DMS53 treated with DMSO at 0.1 percent for 48 hours (cell line): ENCODE measurements at regions not wholly inside any gene's neighbourhood (a gene's known extent, or its start where the extent isn't known, plus 50 kb on each side); places are given as distances from the start of the nearest gene placed in this dataset.

Experiments used
- DNase-seq: peaks from one replicate; lab custom pipeline; 2025; ENCODE audit not compliant: unreplicated experiment; lab: John Stamatoyannopoulos, UW

DNA sequence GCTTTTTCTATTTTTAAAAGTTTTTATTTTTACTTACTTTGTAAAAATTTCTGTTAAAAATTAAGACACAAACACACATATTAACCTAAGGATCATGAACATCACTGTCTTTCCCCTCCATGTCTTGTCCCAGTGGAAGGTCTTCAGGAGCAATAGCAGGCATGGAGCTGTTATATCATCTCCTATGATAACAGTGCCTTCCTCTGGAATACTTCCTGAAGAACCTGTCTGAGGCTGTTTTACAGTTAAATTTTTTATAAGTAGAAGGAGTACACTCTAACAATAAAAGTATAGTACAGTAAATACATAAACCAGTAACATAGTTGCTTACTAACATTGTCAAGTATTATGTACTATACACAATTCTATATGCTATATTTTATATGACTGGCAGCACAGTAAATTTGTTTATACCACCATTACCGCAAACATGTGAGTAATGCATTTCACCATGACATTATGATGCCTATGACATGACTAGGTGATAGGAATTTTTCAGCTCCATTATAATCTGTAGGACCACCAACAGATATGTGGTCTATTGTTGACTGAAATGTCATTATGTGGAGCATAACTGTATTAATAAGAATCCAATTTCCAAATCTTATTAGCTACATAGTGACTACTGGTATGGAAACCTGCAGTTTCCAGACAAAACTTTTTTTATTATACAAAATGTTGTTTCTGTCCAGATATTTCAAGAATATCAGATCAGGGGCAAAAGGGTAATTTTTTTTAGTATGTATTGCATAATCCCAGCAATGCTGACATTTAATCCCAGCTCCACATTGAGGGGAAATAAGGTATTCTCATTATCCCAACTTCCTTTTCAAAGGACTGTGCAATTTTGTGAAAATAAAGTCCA, 337.2 kb upstream of the SLC39A10 start:
- no peak for DNase-seq

- DNase-seq = no peak
These were observed 337.9 kb upstream of the SLC39A10 start for GRCh38 chr2:195319112-195319460.

- peak; percentile 49 for DNase-seq
These were observed 338.4 kb upstream of the SLC39A10 start for GRCh38 chr2:195318440-195319111.

- no peak for DNase-seq
These were observed 339.5 kb upstream of the SLC39A10 start for GRCh38 chr2:195317550-195317949.

DNA sequence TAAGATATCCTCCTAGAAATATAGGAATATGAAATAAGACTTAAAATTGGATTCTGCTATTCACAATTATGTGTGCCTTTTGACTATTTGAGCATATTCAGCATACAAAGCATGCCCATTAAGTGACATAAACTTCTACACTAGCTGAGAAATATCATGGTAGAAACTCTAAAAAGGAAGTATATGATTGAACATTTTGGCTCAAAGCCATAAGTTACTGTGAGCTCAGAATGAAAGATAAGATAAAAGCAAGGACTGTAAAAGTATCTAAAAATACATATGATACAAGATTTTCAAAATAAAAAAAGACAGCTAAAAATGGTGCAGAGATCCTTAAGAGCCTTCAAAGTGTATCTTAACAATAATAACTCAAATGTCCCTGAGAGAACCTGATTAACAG, 340.5 kb upstream of the SLC39A10 start:
- DNase-seq = no peak

GRCh38 chr2:195313962-195314361, 343.1 kb upstream of the SLC39A10 start:
- DNase-seq = no peak

DNA sequence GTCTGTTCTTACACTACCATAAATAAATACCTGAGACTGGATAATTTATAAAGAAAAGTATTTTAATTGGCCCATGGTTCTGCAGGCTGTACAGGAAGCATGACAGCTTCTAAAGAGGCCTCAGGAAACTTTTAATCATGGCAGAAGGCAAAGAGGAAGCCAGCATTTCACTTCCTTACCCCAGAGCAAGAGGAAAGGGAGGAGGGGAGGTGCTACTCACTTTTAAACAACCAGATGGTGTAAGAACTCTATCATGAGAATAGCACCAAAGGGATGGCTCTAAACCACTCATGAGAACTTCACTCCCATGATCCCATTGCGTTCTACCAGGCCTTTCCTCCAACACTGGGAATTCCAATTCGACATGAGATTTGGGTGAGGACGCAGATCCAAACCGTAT, 344.4 kb upstream of the SLC39A10 start:
- DNase-seq = no peak

- no peak for DNase-seq
These were observed 348.9 kb upstream of the SLC39A10 start for GRCh38 chr2:195308163-195308562.

GRCh38 chr2:195307751-195308150, 349.3 kb upstream of the SLC39A10 start:
- no peak for DNase-seq

DNA sequence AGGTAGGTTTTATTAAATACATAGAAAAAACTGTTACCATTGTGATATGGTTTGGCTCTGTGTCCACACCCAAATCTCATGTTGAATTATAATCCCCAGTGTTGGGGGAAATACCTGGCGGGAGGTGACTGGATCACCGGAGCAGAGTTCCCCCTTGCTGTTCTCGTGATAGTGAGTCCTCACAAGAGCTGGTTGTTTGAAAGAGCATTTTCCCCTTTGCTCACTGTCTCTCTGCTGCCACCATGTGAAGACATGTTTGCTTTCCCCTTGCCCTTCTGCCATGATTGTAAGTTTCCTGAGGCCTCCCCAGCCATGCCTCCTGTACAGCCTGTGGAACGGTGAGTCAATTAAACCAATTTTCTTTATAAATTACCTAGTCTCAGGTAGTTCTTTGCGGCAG, 352.7 kb upstream of the SLC39A10 start:
- DNase-seq = peak; percentile 19

DNA sequence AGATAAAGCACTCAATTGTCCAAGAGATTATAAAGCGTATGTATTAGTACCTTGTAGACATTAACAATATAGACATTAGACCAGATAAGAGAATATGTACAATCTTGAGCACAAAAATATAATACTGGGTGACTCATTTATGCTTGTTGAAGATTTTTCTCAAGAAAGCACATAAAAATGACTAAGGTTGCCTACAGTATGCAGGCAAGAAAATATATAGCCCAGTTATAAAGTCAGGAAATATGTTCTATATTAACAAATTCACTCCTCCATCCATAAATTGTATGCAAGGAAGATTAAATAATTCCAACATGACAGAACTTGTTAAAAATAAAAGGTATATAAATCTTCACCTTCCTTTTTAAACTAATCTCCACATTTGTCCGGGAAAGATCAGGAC, 356.4 kb upstream of the SLC39A10 start:
- DNase-seq = no peak

DNA sequence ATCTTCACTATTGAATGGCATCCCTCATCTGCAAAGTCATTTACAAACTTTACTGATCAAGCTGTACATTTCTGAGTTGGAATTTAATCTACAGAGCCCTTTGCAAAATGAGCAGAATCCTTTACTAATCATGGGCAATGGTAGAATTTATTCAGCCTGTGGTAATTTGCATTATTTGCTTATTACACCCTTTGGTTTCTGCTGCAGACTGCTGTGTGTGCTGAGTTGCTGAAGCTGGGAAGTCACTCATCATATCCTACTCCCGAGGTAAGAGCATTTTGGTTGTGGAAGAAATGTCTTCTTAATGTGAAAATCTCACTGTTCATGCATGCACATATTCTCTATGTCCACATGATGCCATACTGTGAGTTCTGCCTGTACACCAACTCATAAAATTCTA, 357.4 kb upstream of the SLC39A10 start:
- DNase-seq = no peak

- DNase-seq = no peak
These were observed 360.5 kb upstream of the SLC39A10 start for GRCh38 chr2:195296490-195296889.

GRCh38 chr2:195289081-195289480, 367.9 kb upstream of the SLC39A10 start:
- DNase-seq = no peak

DNA sequence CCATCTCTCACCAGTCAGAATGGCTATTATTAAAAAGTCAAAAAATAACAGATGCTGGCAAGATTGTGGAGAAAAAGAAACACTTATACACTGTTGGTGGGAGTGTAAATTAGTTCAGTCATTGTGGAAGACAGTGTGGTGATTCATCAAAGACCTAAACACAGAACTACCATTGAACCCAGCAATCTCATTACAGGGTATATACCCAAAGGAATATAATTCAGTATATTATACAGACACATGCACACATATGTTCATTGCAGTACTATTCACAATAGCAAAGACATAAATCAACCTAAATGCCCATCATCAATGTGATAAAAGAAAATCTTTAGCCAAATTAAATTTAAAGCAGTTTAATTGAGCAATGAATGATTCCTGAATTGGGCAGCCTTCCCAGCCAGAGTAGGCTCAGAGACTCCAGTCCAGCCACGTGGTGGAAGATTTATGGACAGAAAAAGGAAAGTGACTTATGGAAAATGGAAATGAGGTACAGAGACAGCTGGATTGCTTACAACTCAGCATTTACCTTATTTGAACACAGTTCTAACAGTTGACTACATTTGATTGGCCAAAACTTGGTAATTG, 377.1 kb upstream of the SLC39A10 start:
- no peak for DNase-seq

DNA sequence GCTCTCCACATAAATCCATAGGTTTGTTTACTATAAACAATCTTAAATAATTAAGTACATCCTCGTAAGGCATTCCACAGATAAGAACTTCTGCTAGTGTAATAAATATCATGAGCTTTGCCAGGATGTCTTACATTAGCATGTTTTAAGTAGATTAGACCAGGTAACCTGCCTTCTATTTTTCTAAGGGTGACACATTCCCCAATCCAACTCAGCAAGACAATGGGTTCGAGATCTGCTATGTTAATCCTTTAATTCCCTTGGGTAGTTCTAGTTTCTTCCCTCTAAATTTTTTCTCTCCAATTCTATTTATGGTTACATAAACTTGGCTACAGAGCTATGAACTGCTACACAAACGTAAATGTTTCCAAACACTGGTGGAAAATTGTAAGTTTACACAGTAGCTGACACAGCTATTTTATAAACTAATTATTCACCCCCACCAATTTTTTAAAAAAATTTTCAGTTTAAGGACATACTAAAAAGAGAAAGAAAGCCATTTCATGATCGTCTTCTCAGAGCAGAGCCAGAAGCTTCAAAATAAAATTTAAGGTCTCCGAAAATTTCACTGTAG, 386.5 kb upstream of the SLC39A10 start:
- DNase-seq = no peak

- no peak for DNase-seq
These were observed 387.8 kb upstream of the SLC39A10 start for GRCh38 chr2:195269220-195269619.

DNA sequence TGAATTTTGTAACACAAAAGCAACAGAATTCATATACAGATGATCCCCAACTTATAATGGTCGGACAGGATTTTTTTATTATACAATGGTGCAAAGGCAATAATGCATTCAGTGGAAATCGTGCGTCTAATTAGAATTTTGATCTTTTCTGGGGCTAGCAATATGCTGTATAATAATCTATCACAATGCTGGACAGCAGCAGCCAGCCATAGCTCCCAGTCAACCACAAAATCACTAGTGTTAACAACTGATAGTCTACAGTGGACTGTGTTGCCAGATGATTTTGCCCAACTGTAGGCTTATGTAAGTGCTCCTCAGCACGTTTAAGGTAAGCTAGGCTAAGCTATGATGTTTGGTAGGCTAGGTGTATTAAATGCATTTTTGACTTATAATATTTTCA, 399.0 kb upstream of the SLC39A10 start:
- no peak for DNase-seq

DNA sequence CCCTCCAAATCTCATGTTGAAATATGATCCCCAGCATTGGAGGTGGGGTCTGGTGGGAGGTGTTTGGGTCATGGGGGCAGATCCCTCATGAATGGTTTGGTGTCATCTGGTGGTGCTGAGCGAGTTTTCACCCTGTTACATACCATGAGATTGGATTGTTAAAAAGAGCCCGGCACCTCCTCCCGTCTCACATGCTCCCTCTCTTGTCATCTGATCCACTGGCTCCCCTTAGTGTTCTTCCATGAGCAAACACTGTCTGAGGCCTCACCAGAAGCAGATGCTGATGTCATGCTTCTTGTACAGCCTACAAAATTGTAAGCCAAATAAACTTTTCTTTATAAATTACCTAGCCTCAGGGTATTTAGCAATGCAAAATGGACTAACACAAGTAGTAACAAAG, 405.0 kb upstream of the SLC39A10 start:
- DNase-seq = no peak

DNA sequence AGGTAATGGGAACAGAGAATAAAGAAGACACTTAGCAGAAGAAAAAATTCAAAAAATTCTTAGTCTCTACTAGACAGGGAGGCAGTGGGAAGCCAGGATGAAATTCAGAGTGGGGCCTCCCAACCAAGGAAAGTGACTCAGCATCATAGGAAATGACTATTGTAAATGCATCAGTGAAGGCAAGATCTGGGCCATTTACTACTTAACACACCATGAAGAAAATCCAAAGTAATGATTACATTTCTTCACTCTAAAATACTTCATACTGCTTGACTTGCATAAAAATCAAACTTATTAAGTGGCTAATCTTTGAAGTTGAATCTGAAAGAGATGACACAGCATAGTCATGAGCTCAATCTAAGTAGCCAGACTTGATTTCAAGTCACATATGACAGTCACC, 405.8 kb upstream of the SLC39A10 start:
- DNase-seq = no peak

- no peak for DNase-seq
These were observed 418.2 kb upstream of the SLC39A10 start for GRCh38 chr2:195238826-195239225.

- no peak for DNase-seq
These were observed 418.6 kb upstream of the SLC39A10 start for GRCh38 chr2:195238379-195238778.
